ENCODE measurements at regions not wholly inside any gene's neighbourhood (a gene's known extent, or its start where the extent isn't known, plus 50 kb on each side); places are given as distances from the start of the nearest gene placed in this dataset.

- H3K4me3 ChIP-seq (ENCODE audit: low read length) = no peak overlapping the region
- H4K20me1 ChIP-seq (ENCODE audit: insufficient read depth) = no peaks in the 10 kb centered on the region
- no peak overlapping the region for H3K9ac ChIP-seq (ENCODE audit: low read length)
- no peaks in the 10 kb centered on the region for H3F3A ChIP-seq (ENCODE audit: insufficient read depth, low read length, poor library complexity, severe bottlenecking)
- H3K27me3 ChIP-seq (ENCODE audit: insufficient read depth, low read depth, low read length) = no peaks in the 10 kb centered on the region
- H3K9me2 ChIP-seq (ENCODE audit: insufficient read depth, low read length) = no peaks in the 10 kb centered on the region
- no peak overlapping the region for H2AFZ ChIP-seq (ENCODE audit: low read depth, low read length)
- H3K9me3 ChIP-seq (ENCODE audit: low read length) = no peaks in the 10 kb centered on the region
- TF ChIP-seq RAD21 (conservative IDR thresholded peaks at IDR 0.05) (no peak), MXI1 (conservative IDR thresholded peaks at IDR 0.05; ENCODE audit: poor library complexity, severe bottlenecking) (no peak), SMC3 (conservative IDR thresholded peaks at IDR 0.05; ENCODE audit: poor library complexity) (no peak), EZH2 (IDR thresholded peaks at IDR 0.05; ENCODE audit: borderline replicate concordance, insufficient read depth, low read length, poor library complexity, severe bottlenecking) (no peak), TAF1 (IDR thresholded peaks at IDR 0.05; ENCODE audit: low read depth) (no peak), CTCF (IDR thresholded peaks at IDR 0.05; ENCODE audit: poor library complexity, severe bottlenecking) (no peak), EP300 (conservative IDR thresholded peaks at IDR 0.05; ENCODE audit: poor library complexity, severe bottlenecking) (no peak), REST (IDR thresholded peaks at IDR 0.05; ENCODE audit: borderline replicate concordance) (no peak), POLR2AphosphoS5 (IDR thresholded peaks at IDR 0.05) (no peak)
- H3K79me2 ChIP-seq (replicated peaks; ENCODE audit: insufficient read depth, low read length) = no peaks in the 10 kb centered on the region
- no peak overlapping the region for H3K27ac ChIP-seq (ENCODE audit: low read length)
- H3K4me2 ChIP-seq (ENCODE audit: low read length) = no peak overlapping the region
- no peaks in the 10 kb centered on the region for H3K36me3 ChIP-seq (ENCODE audit: insufficient read depth, low read length)
Observed at GRCh38 chr9:89888233-89888632, 283.4 kb downstream of the GADD45G start.

- Histone ChIP-seq H4K20me1 (ENCODE audit: insufficient read depth) (no peaks in the 10 kb centered on the region), H2AFZ (ENCODE audit: low read depth, low read length) (no peak overlapping the region), H3K9ac (ENCODE audit: low read length) (no peak overlapping the region), H3K9me3 (ENCODE audit: low read length) (no peaks in the 10 kb centered on the region), H3F3A (ENCODE audit: insufficient read depth, low read length, poor library complexity, severe bottlenecking) (no peaks in the 10 kb centered on the region), H3K4me2 (ENCODE audit: low read length) (no peak overlapping the region), H3K36me3 (ENCODE audit: insufficient read depth, low read length) (no peaks in the 10 kb centered on the region), H3K9me2 (ENCODE audit: insufficient read depth, low read length) (no peaks in the 10 kb centered on the region), H3K79me2 (replicated peaks; ENCODE audit: insufficient read depth, low read length) (no peaks in the 10 kb centered on the region), H3K27ac (ENCODE audit: low read length) (no peak overlapping the region), H3K4me3 (ENCODE audit: low read length) (no peak overlapping the region), H3K27me3 (ENCODE audit: insufficient read depth, low read depth, low read length) (no peaks in the 10 kb centered on the region)
- TF ChIP-seq EP300 (conservative IDR thresholded peaks at IDR 0.05; ENCODE audit: poor library complexity, severe bottlenecking) (no peak), SMC3 (conservative IDR thresholded peaks at IDR 0.05; ENCODE audit: poor library complexity) (no peak), EZH2 (IDR thresholded peaks at IDR 0.05; ENCODE audit: borderline replicate concordance, insufficient read depth, low read length, poor library complexity, severe bottlenecking) (no peak), CTCF (IDR thresholded peaks at IDR 0.05; ENCODE audit: poor library complexity, severe bottlenecking) (no peak), TAF1 (IDR thresholded peaks at IDR 0.05; ENCODE audit: low read depth) (no peak), POLR2AphosphoS5 (IDR thresholded peaks at IDR 0.05) (no peak), MXI1 (conservative IDR thresholded peaks at IDR 0.05; ENCODE audit: poor library complexity, severe bottlenecking) (no peak), RAD21 (conservative IDR thresholded peaks at IDR 0.05) (no peak), REST (IDR thresholded peaks at IDR 0.05; ENCODE audit: borderline replicate concordance) (no peak)
Observed at GRCh38 chr9:89888677-89889076, 283.9 kb downstream of the GADD45G start.
